Neural progenitor cell (in vitro differentiated cells): ENCODE measurements at regions not wholly inside any gene's neighbourhood (a gene's known extent, or its start where the extent isn't known, plus 50 kb on each side); places are given as distances from the start of the nearest gene placed in this dataset.

Experiments used
- CTCF ChIP-seq: fragments of 200-600 bp; sonication (generic); IDR thresholded peaks from 2 replicates; pipeline ENCODE4 v1.5.1; 2017; ENCODE audit warnings: antibody characterized with exemption, mild to moderate bottlenecking
- EZH2 ChIP-seq: fragments of 200-600 bp; sonication (generic); IDR thresholded peaks from 2 replicates; pipeline ENCODE4 v1.6.1; 2017; ENCODE audit warnings: antibody characterized with exemption, mild to moderate bottlenecking, moderate library complexity
- EZH2phosphoT487 ChIP-seq: fragments of 200-600 bp; sonication (generic); IDR thresholded peaks from 2 replicates; pipeline ENCODE4 v1.6.1; 2017; ENCODE audit warnings: antibody characterized with exemption

GRCh38 chr6:68043122-68043398, 592.0 kb upstream of the ADGRB3 start:
- TF ChIP-seq CTCF = no peak
- no peak for TF ChIP-seq EZH2
- TF ChIP-seq EZH2phosphoT487 = no peak
